ENCODE measurements at regions not wholly inside any gene's neighbourhood (a gene's known extent, or its start where the extent isn't known, plus 50 kb on each side); places are given as distances from the start of the nearest gene placed in this dataset.

DNA sequence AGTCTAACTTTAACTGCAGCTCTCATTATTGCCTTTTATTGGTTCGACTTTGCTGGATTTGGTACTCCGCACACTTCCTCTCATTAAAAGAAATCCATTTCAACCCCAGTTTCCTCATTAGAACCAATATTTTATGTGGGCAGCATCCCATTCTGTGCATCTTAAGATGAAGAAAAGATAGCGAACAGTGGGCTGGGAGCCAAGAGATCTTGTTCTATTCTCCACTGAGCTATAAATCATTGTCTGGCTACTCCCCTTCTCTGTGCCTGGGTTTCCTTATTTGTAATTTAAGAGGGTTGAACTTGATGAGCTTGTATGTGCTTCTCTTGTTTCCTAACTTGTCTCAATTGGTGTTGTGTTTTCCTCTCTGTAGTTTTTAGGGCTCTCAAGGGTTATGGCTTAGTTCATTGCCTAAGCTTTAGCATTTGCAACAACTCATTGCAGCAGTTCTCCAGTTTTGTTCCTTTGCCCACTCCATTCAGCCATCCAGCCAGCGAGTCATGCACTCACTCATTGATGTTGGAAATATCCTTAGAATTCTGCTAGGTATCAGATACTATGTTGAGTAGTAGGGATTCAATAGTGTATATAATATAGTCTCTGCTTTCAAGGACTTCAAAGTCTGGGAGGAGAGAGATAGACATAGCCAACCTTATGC lies 273.3 kb upstream of the TNC start:
- DNase-seq (ENCODE audit: extremely low read depth, insufficient read length): no peak
- TF ChIP-seq, protein P1, sequence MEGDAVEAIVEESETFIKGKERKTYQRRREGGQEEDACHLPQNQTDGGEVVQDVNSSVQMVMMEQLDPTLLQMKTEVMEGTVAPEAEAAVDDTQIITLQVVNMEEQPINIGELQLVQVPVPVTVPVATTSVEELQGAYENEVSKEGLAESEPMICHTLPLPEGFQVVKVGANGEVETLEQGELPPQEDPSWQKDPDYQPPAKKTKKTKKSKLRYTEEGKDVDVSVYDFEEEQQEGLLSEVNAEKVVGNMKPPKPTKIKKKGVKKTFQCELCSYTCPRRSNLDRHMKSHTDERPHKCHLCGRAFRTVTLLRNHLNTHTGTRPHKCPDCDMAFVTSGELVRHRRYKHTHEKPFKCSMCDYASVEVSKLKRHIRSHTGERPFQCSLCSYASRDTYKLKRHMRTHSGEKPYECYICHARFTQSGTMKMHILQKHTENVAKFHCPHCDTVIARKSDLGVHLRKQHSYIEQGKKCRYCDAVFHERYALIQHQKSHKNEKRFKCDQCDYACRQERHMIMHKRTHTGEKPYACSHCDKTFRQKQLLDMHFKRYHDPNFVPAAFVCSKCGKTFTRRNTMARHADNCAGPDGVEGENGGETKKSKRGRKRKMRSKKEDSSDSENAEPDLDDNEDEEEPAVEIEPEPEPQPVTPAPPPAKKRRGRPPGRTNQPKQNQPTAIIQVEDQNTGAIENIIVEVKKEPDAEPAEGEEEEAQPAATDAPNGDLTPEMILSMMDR (IDR thresholded peaks at IDR 0.05; ENCODE audit: insufficient read depth, low read length, poor library complexity, severe bottlenecking): no peak
- no peak overlapping the region for H3K4me3 ChIP-seq (replicated peaks; ENCODE audit: low read depth, low read length)
- no peaks in the 10 kb centered on the region for H3K27me3 ChIP-seq (replicated peaks; ENCODE audit: control insufficient read depth, insufficient read depth, low read length)
- no peaks in the 10 kb centered on the region for H3K36me3 ChIP-seq (ENCODE audit: control insufficient read depth, insufficient read depth, low read length)

DNA sequence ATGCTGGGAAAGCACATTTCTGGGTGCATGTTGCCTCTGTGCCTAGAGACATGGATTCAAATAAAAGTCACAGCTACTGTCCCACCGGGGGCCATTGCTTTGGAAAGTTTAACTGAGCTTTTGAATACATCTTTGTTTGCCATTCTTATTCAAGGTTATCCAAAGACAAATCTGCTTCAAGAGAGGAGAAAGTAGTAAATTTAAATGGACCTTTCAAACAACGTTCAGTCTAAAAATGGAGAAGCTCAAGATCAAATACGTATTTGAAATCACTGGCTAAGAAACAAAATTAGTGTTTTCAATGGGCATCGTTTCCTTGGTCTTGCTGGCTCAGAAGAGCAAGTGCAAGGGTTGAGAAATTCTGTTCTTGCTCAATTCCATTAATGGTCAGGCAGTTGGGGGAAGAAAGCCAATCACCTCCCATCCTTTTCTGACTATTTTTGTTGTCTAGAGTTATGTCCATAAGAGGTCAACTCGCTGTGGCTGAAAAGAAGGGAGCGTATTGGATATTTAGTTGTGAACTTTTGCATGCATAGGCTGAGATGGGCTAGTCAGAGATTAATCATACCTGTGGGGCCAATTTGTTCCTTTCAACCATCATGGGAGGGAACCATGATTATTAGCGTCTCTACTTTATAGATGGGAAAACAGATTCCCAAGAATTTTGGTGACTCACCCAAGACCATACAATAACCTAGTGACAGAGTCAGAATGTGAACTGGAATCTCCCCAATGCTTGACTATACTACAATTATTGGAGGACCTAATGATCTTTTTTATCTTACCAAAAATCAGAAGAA lies 276.2 kb upstream of the TNC start:
- Histone ChIP-seq H3K4me3 (replicated peaks; ENCODE audit: low read depth, low read length) (no peak overlapping the region), H3K27me3 (replicated peaks; ENCODE audit: control insufficient read depth, insufficient read depth, low read length) (no peaks in the 10 kb centered on the region), H3K36me3 (ENCODE audit: control insufficient read depth, insufficient read depth, low read length) (no peaks in the 10 kb centered on the region)
- DNase-seq (ENCODE audit: extremely low read depth, insufficient read length): no peak
- TF ChIP-seq, protein P1 (IDR thresholded peaks at IDR 0.05; ENCODE audit: insufficient read depth, low read length, poor library complexity, severe bottlenecking): no peak

- Histone ChIP-seq H3K4me3 (replicated peaks; ENCODE audit: low read depth, low read length) (no peak overlapping the region), H3K36me3 (ENCODE audit: control insufficient read depth, insufficient read depth, low read length) (no peaks in the 10 kb centered on the region), H3K27me3 (replicated peaks; ENCODE audit: control insufficient read depth, insufficient read depth, low read length) (no peaks in the 10 kb centered on the region)
- no peak for DNase-seq (ENCODE audit: extremely low read depth, insufficient read length)
- TF ChIP-seq, protein P1 (IDR thresholded peaks at IDR 0.05; ENCODE audit: insufficient read depth, low read length, poor library complexity, severe bottlenecking): no peak
Observed at GRCh38 chr9:115395511-115396021, 277.6 kb upstream of the TNC start.

- H3K27me3 ChIP-seq (replicated peaks; ENCODE audit: control insufficient read depth, insufficient read depth, low read length): no peaks in the 10 kb centered on the region
- TF ChIP-seq, protein P1 (IDR thresholded peaks at IDR 0.05; ENCODE audit: insufficient read depth, low read length, poor library complexity, severe bottlenecking): no peak
- H3K4me3 ChIP-seq (replicated peaks; ENCODE audit: low read depth, low read length): no peak overlapping the region
- no peaks in the 10 kb centered on the region for H3K36me3 ChIP-seq (ENCODE audit: control insufficient read depth, insufficient read depth, low read length)
- DNase-seq (ENCODE audit: extremely low read depth, insufficient read length): no peak
Observed at GRCh38 chr9:115396071-115396529, 278.1 kb upstream of the TNC start.

DNA sequence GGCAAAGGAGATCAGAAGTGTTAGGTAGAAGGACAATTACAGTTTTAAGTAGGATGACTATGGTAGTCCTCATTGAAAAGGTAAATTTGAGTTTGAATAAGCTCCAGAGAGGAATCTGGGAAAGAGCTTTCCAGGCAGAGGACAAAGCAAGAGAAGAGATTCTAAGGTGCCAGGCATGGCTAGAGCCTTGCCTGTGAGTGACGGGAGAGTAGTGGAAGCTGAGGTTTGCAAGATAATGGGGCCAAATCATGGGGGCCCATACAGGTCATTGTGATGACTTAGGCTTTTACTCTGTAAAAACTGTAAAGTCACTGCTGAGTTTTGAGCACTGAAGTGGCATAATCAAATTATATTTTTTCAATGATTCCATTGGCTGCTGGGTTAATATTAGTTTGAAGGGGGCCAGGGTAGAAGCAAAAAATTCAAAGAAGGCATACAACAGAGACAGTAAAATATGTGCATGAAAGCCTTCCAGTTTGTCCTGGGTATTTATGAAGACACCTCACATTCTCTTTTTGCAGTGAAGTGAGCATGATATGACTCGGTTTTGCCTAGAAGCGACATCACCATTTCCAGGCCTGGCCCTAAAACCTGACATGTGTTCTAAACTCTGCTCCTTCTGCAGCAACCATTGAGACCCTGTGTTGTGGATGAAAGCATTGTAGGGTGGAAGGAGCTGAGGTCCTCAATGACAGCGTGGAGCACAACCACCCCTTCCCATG lies 279.8 kb upstream of the TNC start:
- TF ChIP-seq, protein P1 (IDR thresholded peaks at IDR 0.05; ENCODE audit: insufficient read depth, low read length, poor library complexity, severe bottlenecking): no peak
- no peak for DNase-seq (ENCODE audit: extremely low read depth, insufficient read length)
- H3K27me3 ChIP-seq (replicated peaks; ENCODE audit: control insufficient read depth, insufficient read depth, low read length): no peaks in the 10 kb centered on the region
- H3K4me3 ChIP-seq (replicated peaks; ENCODE audit: low read depth, low read length): no peak overlapping the region
- H3K36me3 ChIP-seq (ENCODE audit: control insufficient read depth, insufficient read depth, low read length): no peaks in the 10 kb centered on the region

All from GM06990 (cell line).